Right ventricle myocardium superior (tissue), 1 donor: ENCODE measurements at regions not wholly inside any gene's neighbourhood (a gene's known extent, or its start where the extent isn't known, plus 50 kb on each side); places are given as distances from the start of the nearest gene placed in this dataset.

ENCODE experiments used
- ATAC-seq: fragments of 200-7000 bp; cut with Tn5 transposase; one replicate; pipeline ENCODE4 v1.9.1; 2020; ENCODE audit warnings: mild to moderate bottlenecking; ENCODE audit not compliant: poor library complexity
- DNase-seq: peaks from one replicate; pipeline ENCODE4 v3.0.0-alpha.2; 2020
- intact Hi-C: fragments of 100-400 bp; cut with DNase I; formaldehyde crosslinking; loops from one replicate; pipeline ENCODE4 v1.11.2; 2022
- donor health status: DM: no; HTN: yes; CAD: no; lungs with severe emphysema.

DNA sequence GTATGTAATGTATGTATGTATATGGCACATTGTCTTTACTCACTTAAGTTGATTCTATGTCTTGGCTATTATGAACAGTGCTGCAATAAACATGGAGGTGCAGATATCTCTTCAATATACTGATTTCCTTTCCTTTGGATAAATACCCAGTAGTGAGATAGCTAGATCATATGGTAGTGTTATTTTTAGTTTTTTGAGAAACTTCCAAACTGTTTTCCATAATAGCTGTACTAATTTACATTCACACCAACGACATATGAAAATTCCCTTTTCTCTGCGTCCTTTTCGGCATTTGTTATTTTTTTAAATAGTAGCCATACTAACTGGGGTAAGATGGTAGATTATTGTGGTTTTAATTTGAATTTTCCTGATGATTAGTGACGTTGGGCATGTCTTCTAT, 445.6 kb downstream of the NFIB start:
- ATAC-seq (no peak), DNase-seq (no peak)
- intact Hi-C loops = no loop called here

DNA sequence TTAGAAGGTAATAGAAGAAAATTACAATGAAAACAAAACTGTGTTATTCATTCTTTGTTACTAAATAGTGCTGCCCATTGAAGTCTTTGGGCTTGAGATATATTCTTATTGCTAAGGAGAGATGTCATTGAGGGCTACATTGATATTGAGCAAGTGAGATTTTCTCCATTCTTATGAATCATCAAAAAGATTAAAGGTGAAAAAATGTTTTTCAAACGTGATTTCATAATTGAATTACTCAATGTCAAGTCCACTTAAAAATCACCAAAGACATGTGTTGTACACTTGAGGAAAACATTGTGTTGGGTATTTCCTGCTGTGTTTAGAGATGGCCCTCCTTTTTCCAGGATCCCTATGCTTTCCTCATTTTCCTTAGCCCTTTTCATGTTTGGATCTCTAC, 448.1 kb downstream of the NFIB start:
- no peak for DNase-seq
- ATAC-seq = no peak
- intact Hi-C loops = no loop called here

DNA sequence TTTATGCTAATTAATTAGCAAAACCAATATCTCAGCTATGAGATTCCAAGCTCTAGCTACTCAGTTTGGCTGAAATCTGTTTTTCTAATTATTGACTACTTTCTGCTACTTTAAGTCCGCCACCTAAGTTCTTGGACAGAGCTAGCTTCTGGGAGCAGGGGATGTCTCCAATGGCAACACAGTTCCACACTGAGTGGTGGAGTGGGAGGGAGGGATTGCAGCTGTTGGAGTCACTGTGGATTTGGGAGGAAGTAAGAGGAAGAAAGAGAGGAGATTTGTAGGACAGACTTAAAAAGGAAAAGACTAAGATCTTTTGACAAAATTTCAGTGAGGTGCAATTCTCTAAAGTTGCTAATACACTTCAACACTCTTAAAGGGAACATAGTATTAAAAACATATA, 450.8 kb downstream of the NFIB start:
- intact Hi-C loops = no loop called here
- DNase-seq = peak; percentile 67
- peak; percentile 93 for ATAC-seq

DNA sequence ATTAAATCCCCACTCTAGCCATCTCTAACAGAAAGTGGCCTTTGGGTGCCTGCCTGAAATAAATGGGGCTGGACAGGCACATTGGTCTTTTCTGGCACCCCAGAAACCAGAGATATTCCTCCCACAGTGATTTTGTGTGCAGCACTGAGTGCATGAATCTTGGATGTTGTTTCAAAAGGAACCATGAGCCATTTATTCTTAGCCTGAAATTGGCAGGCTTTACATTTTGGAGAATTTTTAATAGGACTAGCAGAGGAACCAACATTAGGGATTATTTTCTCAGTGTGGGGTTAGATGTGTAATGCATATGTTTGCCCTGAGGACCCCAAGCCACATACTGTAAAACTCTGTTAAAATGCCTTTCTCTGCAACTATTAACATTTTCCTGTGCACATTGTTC, 451.3 kb downstream of the NFIB start:
- ATAC-seq (peak; percentile 50), DNase-seq (no peak)
- intact Hi-C loops = no loop called here

DNA sequence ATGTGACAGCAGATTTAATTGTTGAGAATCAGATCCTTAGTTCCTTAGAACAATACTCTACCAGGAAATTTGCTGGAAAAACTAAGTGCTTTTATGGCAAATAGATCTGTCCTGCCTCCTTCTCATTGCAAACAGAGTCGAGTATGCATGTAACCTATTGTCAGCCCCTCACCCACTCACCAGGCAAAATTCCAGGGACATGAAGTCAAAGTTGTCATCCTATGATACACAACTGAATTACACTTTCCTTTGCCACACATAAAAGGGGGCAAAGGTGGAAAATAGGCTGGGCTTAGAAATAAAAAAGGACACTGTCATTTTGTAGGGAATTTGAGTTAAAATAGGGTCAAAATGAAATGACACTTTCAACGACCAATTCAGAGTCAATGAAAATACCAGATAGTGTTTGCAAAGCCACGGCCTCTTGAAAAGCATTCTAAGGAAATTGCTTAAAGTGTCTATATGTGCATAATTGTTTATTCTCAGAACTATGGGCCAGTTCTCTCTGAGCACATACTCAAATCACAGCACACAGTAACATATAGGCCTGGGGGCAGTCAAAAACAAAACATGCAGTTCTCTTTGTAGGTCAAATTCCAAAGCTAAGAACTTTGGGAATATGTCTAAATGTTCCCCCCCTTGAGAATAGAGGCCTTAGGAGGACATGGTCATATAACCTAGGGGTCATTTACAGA, 452.8 kb downstream of the NFIB start:
- DNase-seq (no peak), ATAC-seq (no peak)
- intact Hi-C loops = no loop called here

DNA sequence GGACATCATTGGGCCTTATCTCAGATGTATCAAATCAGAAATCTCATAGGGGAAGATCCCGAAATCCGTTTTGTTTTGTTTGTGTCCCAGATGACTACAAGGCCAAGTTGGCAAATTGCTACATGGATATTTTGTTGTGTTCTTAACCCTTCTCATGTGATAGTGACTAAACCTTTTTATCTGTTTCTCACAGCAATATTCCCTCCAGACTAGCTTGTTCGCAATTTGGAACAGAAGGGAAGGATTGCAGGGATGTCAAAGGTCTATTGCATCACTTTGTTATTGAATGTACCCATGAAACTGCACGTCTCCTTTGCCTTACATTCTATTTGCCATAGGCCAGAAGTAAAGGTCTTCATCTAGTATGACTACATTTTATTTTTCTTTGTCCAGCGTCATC, 453.9 kb downstream of the NFIB start:
- ATAC-seq = peak; percentile 79
- no peak for DNase-seq
- intact Hi-C loops = no loop called here

DNA sequence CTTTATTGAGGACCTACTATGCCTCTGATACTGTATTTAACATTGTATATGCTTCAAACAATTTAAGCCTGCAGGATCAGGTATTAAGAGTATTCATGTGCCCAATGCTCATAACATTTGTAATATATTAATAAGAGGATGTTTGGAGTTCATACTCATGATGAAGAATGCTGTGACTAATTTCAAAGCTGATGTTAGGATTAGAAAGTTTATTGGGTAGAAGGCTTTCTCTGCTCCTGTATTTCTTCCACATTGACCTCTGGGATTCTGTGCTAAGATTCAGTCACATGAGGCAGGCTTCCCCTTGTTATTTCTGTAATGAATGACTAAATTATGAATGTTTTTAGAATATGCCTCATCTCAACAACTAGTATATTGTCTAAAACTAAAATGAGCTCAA, 456.4 kb downstream of the NFIB start:
- intact Hi-C loops = loop anchor here (10.0 kb wide), 1 partner anchor 53 kb away; no protein-coding TSS in a partner anchor
- ATAC-seq (no peak), DNase-seq (no peak)

DNA sequence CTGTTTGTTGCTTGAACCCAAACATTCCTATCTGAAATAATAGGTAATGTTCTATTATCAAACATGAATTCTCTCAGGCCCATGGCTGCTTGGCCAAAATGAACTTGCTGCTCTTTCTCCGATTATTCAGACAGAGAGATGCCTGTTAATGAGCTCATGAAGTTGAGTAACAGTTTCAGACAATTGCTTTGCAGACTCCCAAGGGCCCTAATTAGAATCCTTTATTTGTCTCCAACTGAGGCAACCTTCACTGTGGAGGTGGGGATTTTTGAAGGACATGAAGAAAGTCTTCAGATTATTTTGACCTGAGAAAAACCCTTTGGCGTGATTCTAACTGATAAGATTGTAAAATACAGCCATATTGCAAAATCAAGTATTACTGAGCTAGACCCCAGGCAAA, 466.7 kb downstream of the NFIB start:
- intact Hi-C loops = no loop called here
- DNase-seq (no peak), ATAC-seq (peak; percentile 49)

DNA sequence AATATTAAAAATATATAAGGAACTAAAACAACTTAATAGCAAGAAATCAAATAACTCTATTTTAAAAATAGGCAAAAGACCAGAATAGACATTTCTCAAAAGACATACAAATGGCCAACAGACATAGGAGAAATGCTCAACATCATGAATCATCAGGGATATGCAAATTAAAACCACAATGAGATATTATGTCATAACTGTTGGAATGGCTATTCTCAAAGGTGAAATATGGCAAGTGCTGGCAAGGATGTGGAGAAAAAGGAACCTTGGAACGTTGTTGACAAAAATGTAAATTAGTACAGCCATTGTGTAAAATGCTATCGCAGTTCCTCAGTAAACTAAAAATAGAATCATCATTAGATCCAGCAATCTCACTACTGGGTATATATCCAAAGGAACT, 468.5 kb downstream of the NFIB start:
- intact Hi-C loops = no loop called here
- ATAC-seq = no peak

DNA sequence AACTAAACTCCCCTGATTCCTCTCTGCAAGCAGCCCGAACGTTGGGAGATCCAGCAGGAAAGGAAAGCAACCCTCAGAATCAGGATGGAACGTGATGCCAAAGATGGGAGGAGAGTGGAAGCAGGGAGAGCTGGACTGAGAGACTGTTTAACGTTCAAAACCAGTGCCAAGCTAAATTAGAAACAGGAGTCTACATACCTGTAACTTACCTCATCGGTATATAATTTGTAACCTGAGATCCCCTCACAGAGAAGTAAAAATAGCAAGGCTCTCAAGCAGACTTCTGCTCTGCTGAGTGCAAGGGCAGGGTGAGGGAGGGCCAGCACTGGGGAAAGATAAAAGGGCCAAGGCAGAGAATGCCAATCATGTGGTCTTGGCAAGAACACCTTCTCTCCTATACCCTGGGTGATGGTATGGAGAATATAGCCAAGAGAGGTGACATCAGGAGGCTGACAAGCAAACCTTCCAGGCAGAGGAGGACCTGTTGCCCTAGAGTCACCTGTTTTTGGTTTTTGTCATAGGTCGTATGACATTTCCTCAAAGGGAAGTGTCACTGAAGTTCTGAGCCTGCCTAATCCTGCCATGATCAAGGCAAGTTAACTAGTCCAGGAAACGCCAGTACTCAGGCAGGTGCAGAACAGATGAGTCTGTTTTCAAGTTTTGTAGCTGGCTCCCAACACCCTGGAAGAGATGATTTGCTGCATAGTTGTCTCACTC, 472.0 kb downstream of the NFIB start:
- DNase-seq (peak; percentile 43), ATAC-seq (peak; percentile 96)
- intact Hi-C loops = no loop called here

More for the DNA sequence above, 468.5 kb downstream of the NFIB start:
- DNase-seq = no peak

DNA sequence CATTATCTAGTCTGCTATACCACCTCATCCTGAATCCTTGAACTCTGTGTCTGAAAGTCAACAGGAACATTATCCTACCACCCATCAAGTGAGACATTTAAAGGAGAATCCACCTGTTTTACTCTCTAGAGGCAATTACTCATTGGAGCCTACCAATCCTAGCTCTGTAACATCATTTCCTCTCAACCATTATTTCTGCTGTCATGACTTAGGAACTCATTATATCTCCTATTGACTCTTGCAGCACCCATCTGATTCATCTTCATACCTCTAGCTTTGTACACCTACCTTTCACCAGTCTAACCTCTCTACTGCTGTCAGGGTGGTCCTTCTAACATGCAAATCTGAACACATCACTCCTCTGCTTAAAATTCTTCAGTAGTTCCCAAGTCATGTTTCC, 481.5 kb downstream of the NFIB start:
- intact Hi-C loops = no loop called here
- ATAC-seq = no peak

DNA sequence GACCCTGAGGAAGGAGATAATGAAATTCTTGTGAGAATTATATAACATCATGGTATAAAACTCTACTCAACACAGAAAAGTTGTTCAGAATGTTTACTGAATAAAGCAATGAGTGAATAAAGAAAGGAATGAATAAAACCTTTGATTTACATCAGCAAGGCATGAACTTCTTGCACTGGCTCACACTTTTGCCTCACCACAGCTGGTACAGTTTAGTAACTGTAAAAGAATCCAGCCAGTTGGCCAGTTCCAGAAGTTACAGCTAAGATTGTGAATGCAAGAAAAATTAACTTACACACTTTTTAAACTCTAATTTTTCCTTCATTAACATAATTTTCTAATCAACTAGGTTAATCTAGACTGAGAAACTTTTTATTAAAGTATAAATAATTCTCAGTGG, 490.9 kb downstream of the NFIB start:
- intact Hi-C loops = no loop called here
- ATAC-seq (no peak), DNase-seq (no peak)

More for the DNA sequence above, 481.5 kb downstream of the NFIB start:
- DNase-seq = no peak

DNA sequence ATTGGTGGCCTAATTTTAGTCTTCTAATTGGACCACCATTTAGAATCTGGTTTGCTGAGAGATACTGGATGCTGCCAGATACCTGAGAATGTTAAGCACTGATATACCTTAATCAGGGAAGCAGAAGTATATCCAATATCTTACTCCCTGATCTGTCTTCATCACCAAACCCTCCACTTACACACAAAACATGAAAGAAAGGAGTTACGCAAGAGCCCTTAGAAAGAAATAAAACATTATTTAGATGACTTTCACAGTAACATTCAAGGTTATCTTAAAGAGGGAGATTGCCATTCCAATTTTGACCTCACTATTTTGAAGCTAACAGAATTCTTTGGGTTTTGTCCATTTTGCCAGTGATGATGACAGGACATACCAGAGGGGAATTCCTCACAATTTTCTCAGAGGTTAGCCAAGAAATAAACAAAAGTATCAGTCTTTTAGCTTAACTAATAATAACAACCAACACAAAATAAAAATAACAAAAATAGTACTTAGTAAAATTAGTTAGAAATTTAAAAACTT, 496.1 kb downstream of the NFIB start:
- peak; percentile 27 for ATAC-seq
- intact Hi-C loops = loop anchor here (10.0 kb wide), 1 partner anchor 97 kb away; no protein-coding TSS in a partner anchor
- no peak for DNase-seq

DNA sequence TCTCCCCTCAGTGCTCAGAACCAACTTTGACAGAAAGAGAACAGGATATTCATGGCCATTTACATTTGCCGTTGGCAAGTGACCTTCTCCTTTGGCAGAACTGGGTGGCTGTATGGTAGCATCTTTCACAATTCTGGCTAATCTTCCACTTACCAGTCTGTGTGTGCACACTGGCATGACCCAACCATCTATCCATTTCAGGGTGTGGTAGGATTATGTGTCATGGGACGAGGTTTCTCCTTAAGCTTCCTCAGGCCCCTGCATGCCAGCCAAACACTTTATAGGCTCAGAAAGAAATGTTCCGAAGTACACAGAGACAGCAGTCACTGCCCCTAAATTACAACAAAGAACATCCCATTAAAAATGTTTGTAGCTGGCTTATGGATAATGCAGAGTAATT, 497.1 kb downstream of the NFIB start:
- DNase-seq (no peak), ATAC-seq (no peak)
- intact Hi-C loops = loop anchor here (10.0 kb wide), 1 partner anchor 98 kb away; no protein-coding TSS in a partner anchor

DNA sequence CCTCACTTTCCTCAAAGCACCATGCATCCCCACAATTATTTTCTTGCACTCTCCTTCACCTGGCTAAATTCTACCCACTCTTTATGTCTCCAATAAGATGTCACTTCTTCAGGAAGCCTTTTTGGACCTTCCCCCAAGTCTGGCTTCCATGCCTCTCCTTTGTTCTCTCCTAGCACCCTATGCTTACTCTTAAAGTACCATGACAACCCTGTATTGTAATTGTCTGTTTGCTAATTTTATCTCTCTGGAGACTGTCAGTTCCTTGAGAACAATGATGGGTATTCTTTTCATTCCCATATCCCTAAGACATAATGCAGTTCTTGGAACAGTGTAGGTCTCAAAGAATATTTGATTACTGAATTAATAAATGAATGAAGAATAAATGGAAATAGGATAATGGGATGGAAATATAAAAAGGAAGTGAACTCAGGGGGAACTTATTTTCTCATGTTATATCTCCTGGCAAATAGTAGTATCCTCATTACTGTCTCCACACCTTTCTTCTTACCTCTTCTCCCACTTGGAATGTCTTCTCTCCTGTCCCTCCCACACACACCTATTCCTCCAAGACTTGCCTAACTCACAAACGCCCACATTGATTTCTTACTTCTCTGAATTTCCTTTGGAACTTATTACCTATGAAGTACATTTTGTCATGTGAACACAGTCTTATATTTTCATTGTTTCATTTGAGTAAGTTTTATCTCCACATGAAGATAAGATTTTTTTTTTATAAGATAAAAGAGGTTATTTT, 499.1 kb downstream of the NFIB start:
- no peak for ATAC-seq
- DNase-seq = no peak
- intact Hi-C loops = loop anchor here (10.0 kb wide), 1 partner anchor 100 kb away; no protein-coding TSS in a partner anchor

DNA sequence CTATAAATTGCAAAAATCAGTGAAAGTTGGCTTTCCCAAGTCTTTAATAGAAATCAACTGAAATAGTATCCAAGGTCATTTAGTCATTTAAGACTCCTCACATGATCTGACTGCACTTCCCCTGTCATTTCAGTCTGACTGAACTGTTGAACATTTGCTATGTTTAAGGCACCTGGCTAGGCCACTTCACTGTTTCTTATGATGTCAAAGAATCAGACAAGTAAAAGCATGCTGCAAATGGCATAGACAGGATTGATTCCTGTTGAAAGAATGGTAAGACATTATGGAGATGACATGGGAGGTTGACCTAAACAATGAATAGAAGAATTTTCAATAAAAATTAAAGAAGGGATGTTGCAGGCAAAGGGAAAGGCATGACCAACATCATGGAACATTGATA, 502.1 kb downstream of the NFIB start:
- intact Hi-C loops = loop anchor here (10.0 kb wide), 1 partner anchor 103 kb away; no protein-coding TSS in a partner anchor
- DNase-seq = no peak
- ATAC-seq = no peak

DNA sequence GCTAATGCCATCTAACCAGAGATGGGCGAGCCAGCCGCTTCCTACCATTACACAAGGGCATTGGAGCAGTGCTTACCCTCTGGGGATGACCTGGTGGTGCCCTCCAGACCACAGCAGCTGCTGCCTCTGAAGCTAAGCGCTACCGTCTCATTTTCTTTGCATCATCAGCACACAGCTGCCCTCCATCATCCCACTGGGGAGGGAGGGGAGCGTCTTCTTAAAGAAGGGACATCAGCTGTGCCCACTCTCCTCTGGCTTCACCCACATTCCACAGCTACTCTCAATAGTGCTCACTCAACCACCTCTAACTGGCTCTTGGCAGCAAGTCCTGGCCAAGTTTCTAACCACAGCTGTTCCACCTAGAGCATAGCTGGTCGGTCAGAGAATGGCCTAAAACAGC, 503.4 kb downstream of the NFIB start:
- ATAC-seq (no peak), DNase-seq (peak; percentile 24)
- intact Hi-C loops = loop anchor here (10.0 kb wide), 1 partner anchor 104 kb away; no protein-coding TSS in a partner anchor

DNA sequence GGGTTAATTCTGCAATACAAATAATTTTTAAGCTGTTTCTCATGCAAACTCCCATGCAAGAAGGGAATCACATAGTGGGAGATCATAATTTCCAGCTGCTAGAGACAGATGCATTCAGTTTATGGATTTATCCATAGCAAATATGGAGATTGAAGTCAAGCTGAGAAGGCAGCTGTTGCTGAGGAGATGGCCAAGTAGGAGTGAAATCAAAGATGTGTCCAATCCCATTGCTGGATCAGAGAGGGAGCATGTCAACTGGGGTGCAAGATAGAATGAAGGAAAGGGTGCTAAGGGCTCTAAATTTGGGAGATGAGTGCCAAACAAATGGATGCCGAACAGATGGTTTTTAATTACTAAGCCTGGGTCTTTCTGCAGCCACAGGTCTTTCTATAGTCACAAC, 504.5 kb downstream of the NFIB start:
- intact Hi-C loops = loop anchor here (10.0 kb wide), 1 partner anchor 45 kb away; no protein-coding TSS in a partner anchor
- no peak for ATAC-seq

DNA sequence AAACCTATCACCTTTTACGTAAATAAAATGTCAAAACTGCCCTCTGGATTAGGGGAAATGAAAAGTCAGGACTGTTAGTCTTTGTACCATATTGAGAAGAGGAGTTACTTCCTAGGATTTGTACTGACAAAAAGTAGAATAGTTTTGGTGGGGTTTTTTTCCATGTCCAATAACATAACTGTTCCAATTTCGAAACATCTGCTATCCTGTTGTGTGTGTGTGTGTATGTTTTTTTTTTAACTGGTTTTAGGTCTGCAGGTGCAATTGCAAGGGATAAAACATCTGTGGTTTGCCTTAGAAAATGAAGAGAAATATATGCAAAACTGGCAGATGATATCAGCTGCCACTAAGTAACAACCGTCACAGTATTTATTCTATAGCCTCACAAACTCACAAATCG, 506.8 kb downstream of the NFIB start:
- ATAC-seq (no peak), DNase-seq (no peak)
- intact Hi-C loops = loop anchor here (10.0 kb wide), 1 partner anchor 48 kb away; no protein-coding TSS in a partner anchor

More for the DNA sequence above, 504.5 kb downstream of the NFIB start:
- DNase-seq = no peak
